ENCODE measurements at regions not wholly inside any gene's neighbourhood (a gene's known extent, or its start where the extent isn't known, plus 50 kb on each side); places are given as distances from the start of the nearest gene placed in this dataset.

GRCh38 chr1:2970311-2971071 lies 50.8 kb upstream of the ACTRT2 start:
- Histone ChIP-seq H3K9me3 (replicated peaks in 1 of 11) (no peaks in the 10 kb centered on the region), H3K4me1 (peaks cover 6 to 38% (median 27%) of the 10 kb centered on the region in 10 experiments; a peak in 18 of 20 replicates), H3K36me3 (no peaks in the 10 kb centered on the region), H3K4me3 (no peak overlapping the region), H4K20me1 (peaks cover 0 to 50% (median 9%) of the 10 kb centered on the region in 11 experiments; a peak in 11 of 22 replicates), H3K27me3 (peaks cover 17 to 87% (median 48%) of the 10 kb centered on the region in 11 experiments; a peak in 20 of 22 replicates), H3K27ac (no peak overlapping the region), H3K4me2 (peak overlapping the region in 7 of 11 experiments; percentile 30 to 68 (median 62); a peak in 12 of 22 replicates), H3K9ac (no peak overlapping the region)
- TF ChIP-seq Cebpa-rat (IDR thresholded peaks at IDR 0.05) = no peak

DNA sequence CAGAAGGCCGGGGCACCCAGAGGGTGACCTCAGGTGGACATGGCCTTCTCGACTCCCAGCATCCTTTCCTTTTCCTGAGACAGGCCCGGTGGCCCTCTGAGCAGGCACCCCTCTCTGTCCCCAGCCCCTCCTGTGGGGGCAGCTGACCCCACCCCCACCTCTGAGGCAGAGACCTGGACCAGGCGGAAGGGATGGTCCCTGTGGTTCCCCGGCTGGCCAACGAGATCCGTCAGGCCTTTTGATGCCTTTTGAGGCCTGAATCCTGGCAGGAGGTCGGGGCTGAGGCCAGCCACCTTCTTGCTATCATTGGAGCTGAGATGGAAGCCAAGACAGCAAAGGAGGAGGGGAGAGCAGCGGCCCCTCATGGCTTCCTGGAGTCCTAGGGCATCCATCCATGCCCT lies 50.2 kb upstream of the ACTRT2 start:
- no peak overlapping the region for H3K9ac ChIP-seq
- no peak overlapping the region for H3K27ac ChIP-seq
- H3K4me2 ChIP-seq = no peak overlapping the region
- H4K20me1 ChIP-seq = peaks cover 0 to 52% (median 9%) of the 10 kb centered on the region in 11 experiments; a peak in 11 of 22 replicates
- peaks cover 6 to 38% (median 27%) of the 10 kb centered on the region in 10 experiments; a peak in 18 of 20 replicates for H3K4me1 ChIP-seq
- TF ChIP-seq Cebpa-rat (IDR thresholded peaks at IDR 0.05) = no peak
- no peaks in the 10 kb centered on the region for H3K36me3 ChIP-seq
- H3K9me3 ChIP-seq (replicated peaks in 1 of 11) = no peaks in the 10 kb centered on the region
- peaks cover 17 to 87% (median 48%) of the 10 kb centered on the region in 11 experiments; a peak in 20 of 22 replicates for H3K27me3 ChIP-seq
- H3K4me3 ChIP-seq = no peak overlapping the region

Data from BLaER1 treated with 17β-estradiol and CSF1 and Interleukin-3, amounts not matched to agents 10 nM and 100 nM (cell line).